ENCODE measurements at regions not wholly inside any gene's neighbourhood (a gene's known extent, or its start where the extent isn't known, plus 50 kb on each side); places are given as distances from the start of the nearest gene placed in this dataset.

DNA sequence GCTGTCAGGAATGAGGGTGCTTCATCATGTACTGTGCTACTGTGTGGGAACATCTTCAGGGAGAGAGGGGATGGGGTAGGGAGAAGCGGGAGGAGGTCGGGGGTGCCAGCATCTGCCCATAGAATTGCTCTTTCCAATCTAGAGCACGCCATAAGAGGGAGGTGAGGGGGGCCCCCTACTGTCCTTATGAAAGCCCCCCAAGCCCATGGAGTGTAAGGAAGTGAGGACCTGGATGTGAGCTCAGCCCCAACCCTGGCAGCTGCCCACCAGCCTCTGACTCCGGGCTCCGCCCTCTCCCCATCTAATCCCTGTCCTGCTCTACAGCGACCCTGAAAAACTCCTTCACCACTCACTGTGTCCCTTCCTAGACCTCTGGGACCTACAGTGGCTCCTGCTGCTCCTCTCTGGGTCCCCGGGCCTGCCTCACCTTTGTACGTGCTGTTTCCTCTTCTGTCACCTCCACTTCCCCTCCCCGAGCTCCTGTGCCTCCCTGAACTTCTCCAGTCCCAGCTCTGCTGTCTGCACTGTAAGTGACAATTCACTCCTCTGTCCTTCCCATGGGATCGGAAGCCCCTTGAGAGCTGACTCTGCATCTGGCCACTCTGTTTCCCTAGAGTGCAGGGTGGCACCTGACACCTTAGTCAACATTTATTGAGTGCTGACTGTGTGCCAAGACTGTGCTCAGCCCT is 269.4 kb downstream of the PTPRU start (continued):
- TF ChIP-seq TAF1 (IDR thresholded peaks at IDR 0.05; ENCODE audit: low read depth) (no peak), MXI1 (conservative IDR thresholded peaks at IDR 0.05; ENCODE audit: poor library complexity, severe bottlenecking) (no peak), POLR2AphosphoS5 (IDR thresholded peaks at IDR 0.05) (no peak)

DNA sequence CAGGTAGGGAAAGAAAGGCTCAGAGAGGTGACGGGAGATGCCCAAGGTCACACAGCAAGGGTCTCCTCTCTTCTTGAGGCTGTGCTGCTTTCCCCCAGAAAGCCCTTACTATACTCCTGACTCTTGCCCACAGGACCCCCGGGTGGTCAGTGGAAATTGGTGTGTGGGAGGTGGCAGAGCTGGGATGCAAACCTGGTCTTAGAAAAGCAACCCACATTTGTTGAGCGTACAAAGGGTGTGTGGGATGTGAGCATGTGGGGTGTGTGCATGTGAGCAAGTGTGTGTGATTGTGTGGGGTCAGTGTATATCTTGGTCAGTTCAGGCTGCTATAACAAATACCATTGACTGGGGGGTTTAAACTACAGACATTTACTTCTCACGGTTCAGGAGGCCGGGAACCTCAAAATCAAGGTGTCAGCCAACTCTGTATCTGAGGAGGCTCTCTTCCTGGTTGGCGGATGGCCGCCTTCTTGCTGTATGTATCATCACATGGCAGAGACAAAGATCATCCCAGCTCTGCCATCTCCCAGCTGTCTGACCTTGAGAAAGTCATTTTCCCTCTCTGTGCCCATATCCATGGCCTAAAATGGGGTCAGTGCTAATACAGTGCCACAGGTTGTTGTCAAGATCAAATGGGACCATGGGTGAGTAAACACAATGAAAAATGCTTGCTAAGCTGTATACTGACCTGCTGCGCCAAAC is 268.5 kb downstream of the PTPRU start:
- Histone ChIP-seq H3K27me3 (ENCODE audit: insufficient read depth, low read depth, low read length) (no peaks in the 10 kb centered on the region), H4K20me1 (ENCODE audit: insufficient read depth) (no peaks in the 10 kb centered on the region), H3F3A (ENCODE audit: insufficient read depth, low read length, poor library complexity, severe bottlenecking) (no peaks in the 10 kb centered on the region), H3K9ac (ENCODE audit: low read length) (no peak overlapping the region), H3K4me2 (ENCODE audit: low read length) (no peak overlapping the region), H3K79me2 (replicated peaks; ENCODE audit: insufficient read depth, low read length) (no peaks in the 10 kb centered on the region), H3K4me3 (ENCODE audit: low read length) (no peak overlapping the region), H3K27ac (ENCODE audit: low read length) (no peak overlapping the region), H3K36me3 (ENCODE audit: insufficient read depth, low read length) (no peaks in the 10 kb centered on the region), H2AFZ (ENCODE audit: low read depth, low read length) (no peak overlapping the region), H3K9me2 (ENCODE audit: insufficient read depth, low read length) (no peaks in the 10 kb centered on the region), H3K9me3 (ENCODE audit: low read length) (no peaks in the 10 kb centered on the region)
- TF ChIP-seq EZH2 (IDR thresholded peaks at IDR 0.05; ENCODE audit: borderline replicate concordance, insufficient read depth, low read length, poor library complexity, severe bottlenecking), result no peak
- no peak for TF ChIP-seq RAD21 (conservative IDR thresholded peaks at IDR 0.05)
- TF ChIP-seq, protein P1, sequence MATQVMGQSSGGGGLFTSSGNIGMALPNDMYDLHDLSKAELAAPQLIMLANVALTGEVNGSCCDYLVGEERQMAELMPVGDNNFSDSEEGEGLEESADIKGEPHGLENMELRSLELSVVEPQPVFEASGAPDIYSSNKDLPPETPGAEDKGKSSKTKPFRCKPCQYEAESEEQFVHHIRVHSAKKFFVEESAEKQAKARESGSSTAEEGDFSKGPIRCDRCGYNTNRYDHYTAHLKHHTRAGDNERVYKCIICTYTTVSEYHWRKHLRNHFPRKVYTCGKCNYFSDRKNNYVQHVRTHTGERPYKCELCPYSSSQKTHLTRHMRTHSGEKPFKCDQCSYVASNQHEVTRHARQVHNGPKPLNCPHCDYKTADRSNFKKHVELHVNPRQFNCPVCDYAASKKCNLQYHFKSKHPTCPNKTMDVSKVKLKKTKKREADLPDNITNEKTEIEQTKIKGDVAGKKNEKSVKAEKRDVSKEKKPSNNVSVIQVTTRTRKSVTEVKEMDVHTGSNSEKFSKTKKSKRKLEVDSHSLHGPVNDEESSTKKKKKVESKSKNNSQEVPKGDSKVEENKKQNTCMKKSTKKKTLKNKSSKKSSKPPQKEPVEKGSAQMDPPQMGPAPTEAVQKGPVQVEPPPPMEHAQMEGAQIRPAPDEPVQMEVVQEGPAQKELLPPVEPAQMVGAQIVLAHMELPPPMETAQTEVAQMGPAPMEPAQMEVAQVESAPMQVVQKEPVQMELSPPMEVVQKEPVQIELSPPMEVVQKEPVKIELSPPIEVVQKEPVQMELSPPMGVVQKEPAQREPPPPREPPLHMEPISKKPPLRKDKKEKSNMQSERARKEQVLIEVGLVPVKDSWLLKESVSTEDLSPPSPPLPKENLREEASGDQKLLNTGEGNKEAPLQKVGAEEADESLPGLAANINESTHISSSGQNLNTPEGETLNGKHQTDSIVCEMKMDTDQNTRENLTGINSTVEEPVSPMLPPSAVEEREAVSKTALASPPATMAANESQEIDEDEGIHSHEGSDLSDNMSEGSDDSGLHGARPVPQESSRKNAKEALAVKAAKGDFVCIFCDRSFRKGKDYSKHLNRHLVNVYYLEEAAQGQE (IDR thresholded peaks at IDR 0.05; ENCODE audit: borderline replicate concordance), result no peak
- TF ChIP-seq SMC3 (conservative IDR thresholded peaks at IDR 0.05; ENCODE audit: poor library complexity), result no peak
- no peak for TF ChIP-seq EP300 (conservative IDR thresholded peaks at IDR 0.05; ENCODE audit: poor library complexity, severe bottlenecking)
- no peak for TF ChIP-seq TAF1 (IDR thresholded peaks at IDR 0.05; ENCODE audit: low read depth)
- TF ChIP-seq, protein P2, sequence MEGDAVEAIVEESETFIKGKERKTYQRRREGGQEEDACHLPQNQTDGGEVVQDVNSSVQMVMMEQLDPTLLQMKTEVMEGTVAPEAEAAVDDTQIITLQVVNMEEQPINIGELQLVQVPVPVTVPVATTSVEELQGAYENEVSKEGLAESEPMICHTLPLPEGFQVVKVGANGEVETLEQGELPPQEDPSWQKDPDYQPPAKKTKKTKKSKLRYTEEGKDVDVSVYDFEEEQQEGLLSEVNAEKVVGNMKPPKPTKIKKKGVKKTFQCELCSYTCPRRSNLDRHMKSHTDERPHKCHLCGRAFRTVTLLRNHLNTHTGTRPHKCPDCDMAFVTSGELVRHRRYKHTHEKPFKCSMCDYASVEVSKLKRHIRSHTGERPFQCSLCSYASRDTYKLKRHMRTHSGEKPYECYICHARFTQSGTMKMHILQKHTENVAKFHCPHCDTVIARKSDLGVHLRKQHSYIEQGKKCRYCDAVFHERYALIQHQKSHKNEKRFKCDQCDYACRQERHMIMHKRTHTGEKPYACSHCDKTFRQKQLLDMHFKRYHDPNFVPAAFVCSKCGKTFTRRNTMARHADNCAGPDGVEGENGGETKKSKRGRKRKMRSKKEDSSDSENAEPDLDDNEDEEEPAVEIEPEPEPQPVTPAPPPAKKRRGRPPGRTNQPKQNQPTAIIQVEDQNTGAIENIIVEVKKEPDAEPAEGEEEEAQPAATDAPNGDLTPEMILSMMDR (IDR thresholded peaks at IDR 0.05; ENCODE audit: poor library complexity, severe bottlenecking), result no peak
- no peak for TF ChIP-seq MXI1 (conservative IDR thresholded peaks at IDR 0.05; ENCODE audit: poor library complexity, severe bottlenecking)
- TF ChIP-seq POLR2AphosphoS5 (IDR thresholded peaks at IDR 0.05), result no peak

DNA sequence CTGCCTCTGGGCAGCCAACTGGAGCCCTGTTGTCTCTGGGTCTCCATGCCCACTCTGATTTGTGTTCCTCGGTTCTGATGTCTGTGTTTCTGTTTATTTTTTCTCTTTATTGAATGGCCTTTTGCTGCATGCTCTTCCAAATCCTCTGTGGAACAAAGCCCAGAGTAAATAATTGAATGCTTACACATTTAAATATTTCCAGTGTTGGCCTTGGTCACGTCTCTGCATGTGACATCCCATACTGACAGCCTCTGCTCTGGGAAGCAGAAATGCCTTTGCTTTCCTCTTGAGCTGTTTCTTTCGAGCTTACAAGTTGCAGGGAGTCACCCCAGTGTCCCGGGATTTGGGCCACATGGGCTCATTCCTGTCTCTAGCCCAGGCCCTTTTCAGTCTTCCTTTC is 267.9 kb downstream of the PTPRU start:
- Histone ChIP-seq H3K9me3 (ENCODE audit: low read length) (no peaks in the 10 kb centered on the region), H3K27me3 (ENCODE audit: insufficient read depth, low read depth, low read length) (no peaks in the 10 kb centered on the region), H3K36me3 (ENCODE audit: insufficient read depth, low read length) (no peaks in the 10 kb centered on the region), H3K4me2 (ENCODE audit: low read length) (no peak overlapping the region), H2AFZ (ENCODE audit: low read depth, low read length) (no peak overlapping the region), H3K4me3 (ENCODE audit: low read length) (no peak overlapping the region), H3K79me2 (replicated peaks; ENCODE audit: insufficient read depth, low read length) (no peaks in the 10 kb centered on the region), H3K9me2 (ENCODE audit: insufficient read depth, low read length) (no peaks in the 10 kb centered on the region), H3F3A (ENCODE audit: insufficient read depth, low read length, poor library complexity, severe bottlenecking) (no peaks in the 10 kb centered on the region), H4K20me1 (ENCODE audit: insufficient read depth) (no peaks in the 10 kb centered on the region), H3K9ac (ENCODE audit: low read length) (no peak overlapping the region), H3K27ac (ENCODE audit: low read length) (no peak overlapping the region)
- TF ChIP-seq, protein P1 (IDR thresholded peaks at IDR 0.05; ENCODE audit: borderline replicate concordance), result no peak

Measured in neural cell (in vitro differentiated cells).